ENCODE measurements at regions not wholly inside any gene's neighbourhood (a gene's known extent, or its start where the extent isn't known, plus 50 kb on each side); places are given as distances from the start of the nearest gene placed in this dataset.

GRCh38 chr11:37812281-37812880 lies 1214.3 kb upstream of the RAG2 start:
- Mint-ChIP-seq H3K4me3 (no peak overlapping the region), H3K27me3 (no peaks in the 10 kb centered on the region), H3K4me1 (no peaks in the 10 kb centered on the region), H3K27ac (no peak overlapping the region), H3K36me3 (no peaks in the 10 kb centered on the region), H3K9me3 (peaks cover 6% of the 10 kb centered on the region)
- ATAC-seq (ENCODE audit: low read depth) (no peak), DNase-seq (no peak)
- POLR2A ChIA-PET = no interaction called here

- no peaks in the 10 kb centered on the region for H3K4me1 Mint-ChIP-seq
- H3K27ac Mint-ChIP-seq = no peak overlapping the region
- H3K9me3 Mint-ChIP-seq = peaks cover 6% of the 10 kb centered on the region
- POLR2A ChIA-PET = no interaction called here
- no peaks in the 10 kb centered on the region for H3K36me3 Mint-ChIP-seq
- no peaks in the 10 kb centered on the region for H3K27me3 Mint-ChIP-seq
- ATAC-seq (ENCODE audit: low read depth) (no peak), DNase-seq (no peak)
- H3K4me3 Mint-ChIP-seq = no peak overlapping the region
These were observed 1213.3 kb upstream of the RAG2 start for GRCh38 chr11:37811349-37811748.

DNA sequence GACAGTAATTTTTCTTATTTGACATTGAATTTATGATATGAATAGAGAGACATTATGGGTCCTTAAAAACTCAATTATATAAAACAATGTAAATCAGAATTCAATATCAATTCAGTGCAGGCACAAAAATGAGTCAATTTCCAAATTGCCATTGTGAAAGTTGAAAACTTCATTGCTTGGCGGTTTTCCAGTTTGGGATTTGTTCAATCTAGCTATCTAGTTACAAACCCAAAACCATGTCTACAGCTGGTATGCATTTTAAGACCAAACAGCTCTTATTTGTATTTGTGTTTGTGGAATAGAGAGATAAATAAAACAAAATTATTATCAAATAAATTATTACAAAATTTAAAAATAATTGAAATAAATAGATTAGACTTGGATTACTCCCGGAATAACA lies 1206.6 kb upstream of the RAG2 start:
- DNase-seq (no peak), ATAC-seq (ENCODE audit: low read depth) (no peak)
- H3K9me3 Mint-ChIP-seq = peaks cover 6% of the 10 kb centered on the region
- H3K27me3 Mint-ChIP-seq = no peaks in the 10 kb centered on the region
- H3K4me1 Mint-ChIP-seq = no peaks in the 10 kb centered on the region
- POLR2A ChIA-PET = no interaction called here
- no peak overlapping the region for H3K27ac Mint-ChIP-seq
- no peaks in the 10 kb centered on the region for H3K36me3 Mint-ChIP-seq
- no peak overlapping the region for H3K4me3 Mint-ChIP-seq

GRCh38 chr11:37788141-37788877 lies 1190.3 kb upstream of the RAG2 start:
- Mint-ChIP-seq H3K27ac (no peak overlapping the region), H3K27me3 (no peaks in the 10 kb centered on the region), H3K9me3 (peaks cover 8% of the 10 kb centered on the region), H3K36me3 (no peaks in the 10 kb centered on the region), H3K4me3 (no peak overlapping the region), H3K4me1 (no peaks in the 10 kb centered on the region)
- POLR2A ChIA-PET = no interaction called here
- no peak for DNase-seq
- ATAC-seq (ENCODE audit: low read depth) = no peak

- DNase-seq (no peak), ATAC-seq (ENCODE audit: low read depth) (no peak)
- Mint-ChIP-seq H3K4me1 (no peaks in the 10 kb centered on the region), H3K9me3 (peaks cover 19% of the 10 kb centered on the region), H3K36me3 (no peaks in the 10 kb centered on the region), H3K27me3 (no peaks in the 10 kb centered on the region), H3K27ac (no peak overlapping the region), H3K4me3 (no peak overlapping the region)
- POLR2A ChIA-PET = no interaction called here
These were observed 1188.2 kb upstream of the RAG2 start for GRCh38 chr11:37786214-37786755.

GRCh38 chr11:37774441-37774840 lies 1176.4 kb upstream of the RAG2 start:
- POLR2A ChIA-PET = no interaction called here
- ATAC-seq (ENCODE audit: low read depth) (no peak), DNase-seq (no peak)
- H3K4me3 Mint-ChIP-seq = no peak overlapping the region
- H3K27me3 Mint-ChIP-seq = no peaks in the 10 kb centered on the region
- no peaks in the 10 kb centered on the region for H3K36me3 Mint-ChIP-seq
- no peak overlapping the region for H3K27ac Mint-ChIP-seq
- no peaks in the 10 kb centered on the region for H3K4me1 Mint-ChIP-seq
- peaks cover 2% of the 10 kb centered on the region for H3K9me3 Mint-ChIP-seq

- H3K4me1 Mint-ChIP-seq = no peaks in the 10 kb centered on the region
- DNase-seq = no peak
- H3K27ac Mint-ChIP-seq = no peak overlapping the region
- H3K4me3 Mint-ChIP-seq = no peak overlapping the region
- no peak for ATAC-seq (ENCODE audit: low read depth)
- POLR2A ChIA-PET = no interaction called here
- H3K36me3 Mint-ChIP-seq = no peaks in the 10 kb centered on the region
- peaks cover 2% of the 10 kb centered on the region for H3K9me3 Mint-ChIP-seq
- no peaks in the 10 kb centered on the region for H3K27me3 Mint-ChIP-seq
These were observed 1172.1 kb upstream of the RAG2 start for GRCh38 chr11:37770145-37770544.

DNA sequence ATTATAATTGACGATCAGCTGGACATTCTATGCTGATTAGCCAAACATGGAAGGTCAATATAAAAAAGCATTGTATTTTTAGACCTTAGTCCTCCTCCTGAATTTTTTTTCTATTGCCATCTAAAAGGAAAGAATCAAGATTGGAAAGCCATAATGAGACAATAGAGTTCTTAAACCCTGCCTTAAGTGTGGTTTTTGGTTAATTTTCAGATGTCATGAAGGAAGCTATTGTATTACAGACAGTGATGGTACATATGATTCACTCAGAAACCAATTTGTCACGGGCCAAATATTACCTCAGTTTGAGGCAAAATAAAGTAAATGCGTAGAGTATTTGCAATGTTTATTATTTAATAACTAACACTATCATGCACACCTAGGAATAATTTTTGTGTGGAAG lies 1164.0 kb upstream of the RAG2 start:
- Mint-ChIP-seq H3K36me3 (no peaks in the 10 kb centered on the region), H3K4me1 (no peaks in the 10 kb centered on the region), H3K27ac (no peak overlapping the region), H3K4me3 (no peak overlapping the region), H3K27me3 (no peaks in the 10 kb centered on the region), H3K9me3 (peaks cover 2% of the 10 kb centered on the region)
- ATAC-seq (ENCODE audit: low read depth) (no peak), DNase-seq (no peak)
- POLR2A ChIA-PET = no interaction called here

DNA sequence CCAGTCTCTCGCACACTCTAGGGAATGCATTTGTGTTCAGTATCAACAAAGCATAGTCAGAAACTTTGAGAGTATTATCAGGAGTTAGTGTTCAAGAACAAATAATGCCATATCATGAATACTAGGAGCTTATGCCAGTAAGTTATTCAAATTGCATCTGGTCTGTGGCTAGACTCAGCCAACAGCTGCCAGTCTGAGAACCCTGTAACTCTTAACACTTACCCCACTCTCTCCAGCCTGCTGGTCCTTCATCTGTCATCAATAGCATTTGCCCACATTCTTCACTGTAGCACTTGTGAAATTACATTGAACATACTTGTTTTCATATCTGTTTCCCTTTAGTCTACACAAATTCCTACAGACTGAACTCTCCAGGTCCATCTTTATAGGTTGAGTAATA lies 1157.5 kb upstream of the RAG2 start:
- H3K27ac Mint-ChIP-seq = no peak overlapping the region
- no peaks in the 10 kb centered on the region for H3K27me3 Mint-ChIP-seq
- POLR2A ChIA-PET = no interaction called here
- H3K36me3 Mint-ChIP-seq = no peaks in the 10 kb centered on the region
- no peak overlapping the region for H3K4me3 Mint-ChIP-seq
- DNase-seq (no peak), ATAC-seq (ENCODE audit: low read depth) (no peak)
- no peaks in the 10 kb centered on the region for H3K4me1 Mint-ChIP-seq
- peaks cover 3% of the 10 kb centered on the region for H3K9me3 Mint-ChIP-seq

- Mint-ChIP-seq H3K27me3 (no peaks in the 10 kb centered on the region), H3K4me3 (no peak overlapping the region), H3K4me1 (no peaks in the 10 kb centered on the region), H3K36me3 (no peaks in the 10 kb centered on the region), H3K27ac (no peak overlapping the region), H3K9me3 (peaks cover 2% of the 10 kb centered on the region)
- POLR2A ChIA-PET = no interaction called here
- DNase-seq (no peak), ATAC-seq (ENCODE audit: low read depth) (no peak)
These were observed 1150.6 kb upstream of the RAG2 start for GRCh38 chr11:37748641-37749040.

DNA sequence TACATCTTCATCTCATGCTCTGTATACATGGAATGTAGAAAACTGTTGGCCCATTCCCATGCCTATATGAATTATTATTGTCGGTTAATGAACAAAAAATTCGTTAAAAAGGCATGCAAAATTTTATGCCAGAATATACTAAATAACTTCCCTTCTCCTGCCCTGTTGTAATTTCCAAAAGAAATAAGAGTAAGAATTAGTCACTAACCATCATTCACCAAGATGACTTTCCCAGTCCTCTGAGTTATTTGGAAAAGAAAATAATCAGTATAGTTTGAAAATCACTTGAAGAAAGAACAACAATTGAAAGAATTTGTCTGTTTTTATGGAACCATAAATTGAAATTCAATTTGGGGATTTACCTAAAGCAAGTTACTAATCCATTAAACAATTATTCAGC lies 1149.1 kb upstream of the RAG2 start:
- Mint-ChIP-seq H3K27me3 (no peaks in the 10 kb centered on the region), H3K9me3 (peaks cover 2% of the 10 kb centered on the region), H3K27ac (no peak overlapping the region), H3K36me3 (no peaks in the 10 kb centered on the region), H3K4me1 (no peaks in the 10 kb centered on the region), H3K4me3 (no peak overlapping the region)
- POLR2A ChIA-PET = no interaction called here
- ATAC-seq (ENCODE audit: low read depth) (no peak), DNase-seq (no peak)

DNA sequence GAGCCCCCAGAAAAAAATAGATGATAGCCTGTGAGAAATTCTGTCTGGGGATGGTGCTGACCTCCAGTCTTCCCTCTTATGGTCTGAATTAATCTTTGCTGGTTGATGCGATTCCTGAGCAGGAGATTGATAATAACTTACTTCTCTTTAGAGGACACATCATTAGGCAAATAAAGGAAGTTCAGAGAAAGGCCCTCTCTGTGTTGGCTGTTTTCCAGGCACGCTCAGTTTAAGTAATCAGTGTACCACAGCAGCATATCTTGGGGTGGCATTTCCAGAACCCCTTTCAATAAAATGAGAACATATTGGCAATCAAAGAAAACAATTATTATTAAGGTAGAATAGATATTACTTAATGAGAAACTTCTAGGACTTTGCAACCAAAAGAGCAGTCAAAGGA lies 1129.3 kb upstream of the RAG2 start:
- ATAC-seq (ENCODE audit: low read depth) (no peak), DNase-seq (no peak)
- POLR2A ChIA-PET = no interaction called here
- no peaks in the 10 kb centered on the region for H3K27me3 Mint-ChIP-seq
- no peak overlapping the region for H3K4me3 Mint-ChIP-seq
- H3K4me1 Mint-ChIP-seq = no peaks in the 10 kb centered on the region
- no peaks in the 10 kb centered on the region for H3K36me3 Mint-ChIP-seq
- peaks cover 2% of the 10 kb centered on the region for H3K9me3 Mint-ChIP-seq
- H3K27ac Mint-ChIP-seq = no peak overlapping the region

- ATAC-seq (ENCODE audit: low read depth) = no peak
- POLR2A ChIA-PET = no interaction called here
- no peak overlapping the region for H3K4me3 Mint-ChIP-seq
- H3K27me3 Mint-ChIP-seq = no peaks in the 10 kb centered on the region
- no peaks in the 10 kb centered on the region for H3K36me3 Mint-ChIP-seq
- DNase-seq = no peak
- H3K4me1 Mint-ChIP-seq = no peaks in the 10 kb centered on the region
- H3K9me3 Mint-ChIP-seq = peaks cover 3% of the 10 kb centered on the region
- H3K27ac Mint-ChIP-seq = no peak overlapping the region
These were observed 1126.3 kb upstream of the RAG2 start for GRCh38 chr11:37724315-37724714.

GRCh38 chr11:37721485-37721884 lies 1123.4 kb upstream of the RAG2 start:
- ATAC-seq (ENCODE audit: low read depth) (no peak), DNase-seq (no peak)
- Mint-ChIP-seq H3K36me3 (no peaks in the 10 kb centered on the region), H3K4me1 (no peaks in the 10 kb centered on the region), H3K27ac (no peak overlapping the region), H3K9me3 (peaks cover 3% of the 10 kb centered on the region), H3K27me3 (no peaks in the 10 kb centered on the region), H3K4me3 (no peak overlapping the region)
- POLR2A ChIA-PET = no interaction called here

Measured in activated naive CD8-positive, alpha-beta T cell treated with anti-CD3 and anti-CD28 coated beads, Interleukin-2, amount 10 ng/mL, durations not matched to agents 7 days and 5 days (primary cell).